GM19043 (cell line): ENCODE measurements at regions not wholly inside any gene's neighbourhood (a gene's known extent, or its start where the extent isn't known, plus 50 kb on each side); places are given as distances from the start of the nearest gene placed in this dataset.

Source experiments
- ATAC-seq: cut with Tn5 transposase; IDR thresholded peaks from one replicate; pipeline ENCODE4 v1.9.1; 2021; ENCODE audit warnings: low read depth; ENCODE audit not compliant: unreplicated experiment

DNA sequence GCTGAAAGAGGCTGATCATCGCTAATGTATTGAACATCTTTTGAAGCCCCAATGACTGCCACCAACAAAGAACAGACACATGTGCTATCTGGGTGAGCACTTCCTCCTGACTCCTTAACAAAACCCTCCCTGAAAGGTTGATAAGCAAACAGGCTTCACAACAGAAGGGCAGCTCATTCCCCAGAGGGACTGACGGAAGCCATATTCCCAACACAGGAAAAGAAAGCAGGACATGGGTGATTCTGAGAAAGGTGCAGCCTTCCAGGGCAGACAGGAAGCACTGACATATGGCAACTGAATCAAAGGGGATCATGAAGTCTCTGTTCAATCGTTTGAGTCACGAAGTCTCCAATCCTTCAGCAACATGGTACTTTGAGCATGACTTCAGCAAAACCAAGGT, 929.0 kb downstream of the MCTP2 start:
- ATAC-seq: no peak

- no peak for ATAC-seq
These were observed 930.7 kb downstream of the MCTP2 start for GRCh38 chr15:95162069-95162468.

DNA sequence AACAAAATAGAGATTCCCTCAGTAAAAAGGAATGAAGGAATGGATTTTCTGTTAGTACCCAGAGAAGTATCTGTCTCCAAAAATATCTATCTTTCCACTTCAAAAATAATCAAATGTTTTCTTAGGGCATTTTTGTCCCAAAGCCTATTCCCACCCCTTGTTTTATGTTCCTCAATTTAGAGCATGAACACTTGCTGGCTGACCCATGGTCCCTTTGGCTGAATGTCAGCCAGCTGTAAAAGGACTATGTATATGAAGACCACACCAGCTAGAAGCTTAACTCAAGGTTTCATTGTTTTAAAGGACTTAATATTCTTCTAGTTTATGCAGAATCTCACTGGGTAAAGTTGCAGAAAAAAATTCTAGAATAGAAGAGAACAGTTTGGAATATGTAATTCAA, 931.2 kb downstream of the MCTP2 start:
- no peak for ATAC-seq

DNA sequence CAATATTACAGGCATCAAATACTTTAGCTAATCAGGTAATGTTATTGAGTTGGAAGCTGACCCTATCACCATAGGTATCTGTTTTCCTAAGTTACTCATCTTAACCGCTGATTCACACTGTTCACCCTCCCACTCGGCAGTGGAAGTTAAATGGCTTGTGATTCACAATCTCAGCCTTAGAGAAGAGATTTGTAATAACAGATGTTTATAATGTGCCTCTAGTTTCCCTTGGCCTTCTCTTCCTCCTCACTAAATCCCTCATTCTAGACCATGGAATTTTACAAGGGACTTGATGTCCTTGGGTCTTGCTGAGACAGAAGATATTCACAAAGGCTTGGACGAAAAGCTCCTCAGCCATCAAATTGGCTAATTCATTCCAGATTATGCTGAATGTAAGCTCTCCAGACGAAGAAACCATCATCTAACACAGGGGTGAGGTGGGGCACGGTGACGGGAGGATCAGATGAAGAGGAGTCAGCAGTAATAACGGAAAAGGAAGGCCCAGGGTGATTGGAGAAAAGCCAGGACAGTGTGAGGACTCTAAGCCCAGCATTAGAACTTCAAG, 931.7 kb downstream of the MCTP2 start:
- no peak for ATAC-seq

- no peak for ATAC-seq
These were observed 936.8 kb downstream of the MCTP2 start for GRCh38 chr15:95168152-95168551.

DNA sequence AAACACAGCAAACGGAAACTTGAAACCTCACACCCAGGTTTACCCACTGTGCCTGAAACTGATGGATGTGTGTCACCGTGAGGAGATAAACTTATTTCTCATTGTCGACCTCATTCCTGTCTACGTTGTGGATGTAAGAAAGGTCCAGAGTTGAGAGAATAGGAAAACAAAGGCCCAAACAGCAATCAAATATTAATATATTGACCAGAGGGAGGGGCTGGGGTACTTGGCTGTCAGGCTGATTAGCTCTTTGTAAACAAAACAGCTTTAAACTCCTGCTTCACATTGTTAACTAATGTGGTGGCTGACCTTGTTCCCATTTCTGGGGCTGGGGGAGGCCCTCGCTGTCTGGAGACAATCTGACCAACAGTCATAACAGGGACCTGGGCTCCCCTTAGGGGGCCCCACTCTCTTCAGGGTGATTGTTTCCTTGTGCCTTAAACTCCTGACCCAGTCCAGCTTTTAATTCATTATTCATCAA, 937.6 kb downstream of the MCTP2 start:
- ATAC-seq: no peak

- ATAC-seq: no peak
These were observed 938.4 kb downstream of the MCTP2 start for GRCh38 chr15:95169541-95170459.

DNA sequence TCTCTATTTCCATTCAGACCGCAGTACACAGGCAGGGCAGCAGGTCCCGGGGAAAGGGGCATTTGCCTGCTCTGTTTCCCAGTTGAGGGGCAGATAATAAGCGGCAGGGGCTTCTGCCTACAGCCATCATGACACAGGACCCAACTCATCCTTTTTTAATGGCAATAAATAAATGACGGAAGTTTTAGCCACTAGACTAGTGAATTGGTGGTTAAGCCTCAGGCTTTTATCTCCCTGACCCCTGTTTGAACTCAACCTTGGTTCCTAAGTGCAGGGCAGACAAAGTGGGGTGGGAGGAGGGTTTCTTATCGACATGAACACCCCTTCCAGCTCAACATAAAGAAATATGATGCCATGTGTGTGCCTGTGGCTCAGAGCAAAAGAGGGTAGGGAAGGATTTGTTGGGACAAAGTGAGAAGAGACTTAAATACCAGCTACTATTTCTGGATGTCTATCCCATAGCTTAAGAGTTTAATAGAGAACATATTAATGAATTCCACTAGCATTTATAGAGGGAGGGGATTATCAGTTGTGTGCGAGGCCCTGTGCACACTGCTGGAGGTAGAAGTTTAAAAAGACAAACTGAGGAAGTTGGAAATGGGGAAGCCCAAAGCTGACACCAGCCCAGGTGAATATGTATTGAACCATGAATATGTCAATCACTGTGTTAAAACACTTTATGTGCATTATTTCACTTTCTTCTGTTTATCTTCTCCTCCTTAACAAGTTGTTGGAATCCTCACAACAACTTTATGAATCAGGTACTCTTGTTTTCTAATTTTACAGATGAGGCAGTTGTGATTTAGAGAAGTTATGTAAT, 939.4 kb downstream of the MCTP2 start:
- no peak for ATAC-seq

DNA sequence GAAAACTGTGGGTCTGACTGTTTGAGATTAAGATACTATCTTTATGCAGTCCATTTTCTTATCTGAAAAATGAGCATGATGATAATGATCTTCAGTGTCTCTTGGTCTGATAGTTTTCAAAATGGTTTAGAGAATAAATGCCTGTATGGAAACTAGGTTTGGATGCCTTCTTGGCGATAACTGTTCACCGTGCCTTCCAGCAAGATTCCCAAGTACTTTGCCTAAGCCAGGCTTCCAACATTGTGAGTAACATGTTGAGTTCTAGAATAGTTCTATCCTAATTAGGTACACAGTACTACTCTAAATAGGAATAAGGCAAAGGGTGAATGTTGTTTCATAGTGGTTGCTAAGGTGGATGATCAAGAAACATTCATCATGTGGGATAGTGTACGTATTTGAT, 940.2 kb downstream of the MCTP2 start:
- no peak for ATAC-seq

DNA sequence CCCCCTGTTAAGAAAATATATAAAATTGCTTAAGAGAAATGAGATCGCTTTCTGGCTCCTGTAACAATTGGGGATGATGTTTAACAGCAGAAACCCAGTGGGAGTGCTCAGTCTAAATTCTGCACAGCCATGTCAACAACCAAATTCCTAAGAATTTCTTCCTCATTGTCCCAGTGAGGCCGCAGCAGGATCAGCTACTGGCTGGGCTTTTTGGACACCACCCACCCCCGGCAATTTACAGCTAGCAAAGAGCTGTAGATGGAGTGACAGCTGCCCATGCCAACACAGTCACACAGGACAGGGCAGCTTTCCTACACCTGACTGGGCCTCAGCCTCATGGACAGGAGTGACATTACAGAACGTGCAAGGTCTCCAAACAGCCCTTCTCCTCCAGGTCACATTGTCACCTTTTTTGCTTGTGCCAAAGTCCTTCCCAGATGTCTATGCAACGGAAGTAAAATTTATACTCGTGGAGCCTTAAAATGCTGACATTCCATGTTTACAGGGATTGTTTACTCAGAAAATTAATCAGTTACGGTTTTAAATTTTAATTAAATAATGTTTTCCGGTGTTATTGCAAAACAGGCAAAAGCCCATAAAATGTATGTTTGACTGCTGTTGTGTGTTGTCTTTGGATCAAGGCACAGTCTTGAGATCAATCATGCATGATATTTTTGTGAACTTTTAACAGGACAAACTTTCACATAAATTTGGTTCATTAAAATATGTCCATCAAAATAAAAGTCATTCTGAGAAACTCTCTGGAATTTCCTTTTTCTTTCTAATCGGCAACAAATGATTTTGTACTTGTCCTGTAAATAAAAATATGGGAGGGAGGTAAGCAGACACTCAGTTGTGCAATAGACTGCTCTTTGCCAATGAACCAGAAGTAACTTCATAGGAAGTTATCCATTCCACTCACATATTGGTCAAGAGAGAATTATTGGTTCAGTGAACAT, 943.2 kb downstream of the MCTP2 start:
- ATAC-seq: no peak

- ATAC-seq: no peak
These were observed 944.7 kb downstream of the MCTP2 start for GRCh38 chr15:95175914-95176658.

GRCh38 chr15:95176794-95177577, 945.6 kb downstream of the MCTP2 start:
- ATAC-seq: no peak

GRCh38 chr15:95180530-95180929, 949.2 kb downstream of the MCTP2 start:
- no peak for ATAC-seq

GRCh38 chr15:95182091-95182490, 950.7 kb downstream of the MCTP2 start:
- no peak for ATAC-seq

DNA sequence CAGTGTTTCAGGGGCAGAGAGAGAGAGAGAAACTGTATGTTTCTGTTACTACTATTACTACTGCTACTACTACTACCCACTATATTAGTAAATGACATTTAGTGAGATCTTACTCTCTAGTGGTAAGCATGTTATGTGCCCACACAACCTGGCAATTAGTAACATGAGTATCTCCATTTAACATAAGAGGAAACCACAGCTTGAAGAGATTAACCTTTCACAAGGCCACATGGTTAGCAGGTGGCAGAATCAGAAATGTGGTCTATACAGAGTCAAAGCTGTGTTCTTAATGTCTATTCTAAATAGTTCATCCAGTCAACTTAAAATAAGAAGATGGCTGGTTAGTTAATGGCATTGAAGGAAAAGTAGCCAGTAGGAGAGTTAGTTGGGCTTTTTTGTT, 961.6 kb downstream of the MCTP2 start:
- ATAC-seq: no peak

DNA sequence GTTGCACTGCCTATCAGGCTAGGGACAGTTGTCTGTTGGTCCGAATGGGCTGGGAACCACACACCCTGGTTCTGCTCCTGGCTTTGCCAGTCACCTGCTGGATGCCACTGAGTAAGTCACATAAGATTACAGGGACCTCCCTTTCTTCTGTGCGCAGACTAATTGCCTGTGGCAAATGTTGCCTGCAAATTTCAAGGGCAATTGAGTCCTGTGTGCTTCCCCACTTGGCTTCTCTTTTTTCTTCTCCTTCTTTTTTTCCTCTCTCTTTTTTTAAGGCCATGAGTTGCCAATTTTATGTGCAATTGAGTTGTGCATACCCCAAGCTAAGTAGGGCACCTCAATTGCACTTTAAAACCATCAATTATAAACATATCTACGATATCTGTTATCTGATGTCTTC, 963.4 kb downstream of the MCTP2 start:
- no peak for ATAC-seq

DNA sequence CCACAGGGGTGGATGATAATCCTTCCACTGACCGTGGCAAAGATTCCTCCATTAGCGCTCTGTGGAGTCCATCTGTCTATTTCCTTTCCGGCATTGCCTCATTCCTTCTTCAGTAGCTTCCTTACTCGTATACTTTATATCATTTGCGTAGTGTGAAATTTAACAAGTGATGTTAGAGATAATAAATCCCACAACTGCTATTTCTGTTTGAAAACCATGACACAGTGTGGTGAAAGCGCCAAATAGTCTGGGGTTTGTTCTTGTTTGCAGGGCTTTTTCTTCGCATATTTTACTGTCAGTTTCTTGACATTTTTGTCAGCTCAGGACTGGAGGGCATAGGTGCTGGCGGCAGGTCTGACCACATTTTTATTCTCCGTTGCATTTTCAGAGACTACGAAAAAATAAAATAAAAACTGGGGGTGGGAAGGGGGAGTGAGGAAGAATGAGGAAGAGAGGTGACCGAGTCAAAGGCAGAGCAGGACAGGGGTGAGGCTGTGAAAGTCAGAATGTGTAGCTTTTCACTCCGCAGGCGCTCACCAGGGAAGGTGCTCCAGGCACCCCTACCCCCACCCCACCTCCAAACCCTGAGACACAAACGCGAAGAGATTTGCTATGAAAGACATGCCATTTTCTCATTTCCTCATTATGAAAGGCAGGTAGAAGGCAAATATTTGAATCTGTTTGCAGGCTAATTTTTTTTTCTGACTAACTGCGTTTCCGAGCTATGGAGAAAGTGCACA, 965.0 kb downstream of the MCTP2 start:
- ATAC-seq: no peak
